ENCODE measurements at regions not wholly inside any gene's neighbourhood (a gene's known extent, or its start where the extent isn't known, plus 50 kb on each side); places are given as distances from the start of the nearest gene placed in this dataset.

GRCh38 chr12:97027482-97027881, 120.4 kb downstream of the NEDD1 start:
- TF ChIP-seq, protein P1, sequence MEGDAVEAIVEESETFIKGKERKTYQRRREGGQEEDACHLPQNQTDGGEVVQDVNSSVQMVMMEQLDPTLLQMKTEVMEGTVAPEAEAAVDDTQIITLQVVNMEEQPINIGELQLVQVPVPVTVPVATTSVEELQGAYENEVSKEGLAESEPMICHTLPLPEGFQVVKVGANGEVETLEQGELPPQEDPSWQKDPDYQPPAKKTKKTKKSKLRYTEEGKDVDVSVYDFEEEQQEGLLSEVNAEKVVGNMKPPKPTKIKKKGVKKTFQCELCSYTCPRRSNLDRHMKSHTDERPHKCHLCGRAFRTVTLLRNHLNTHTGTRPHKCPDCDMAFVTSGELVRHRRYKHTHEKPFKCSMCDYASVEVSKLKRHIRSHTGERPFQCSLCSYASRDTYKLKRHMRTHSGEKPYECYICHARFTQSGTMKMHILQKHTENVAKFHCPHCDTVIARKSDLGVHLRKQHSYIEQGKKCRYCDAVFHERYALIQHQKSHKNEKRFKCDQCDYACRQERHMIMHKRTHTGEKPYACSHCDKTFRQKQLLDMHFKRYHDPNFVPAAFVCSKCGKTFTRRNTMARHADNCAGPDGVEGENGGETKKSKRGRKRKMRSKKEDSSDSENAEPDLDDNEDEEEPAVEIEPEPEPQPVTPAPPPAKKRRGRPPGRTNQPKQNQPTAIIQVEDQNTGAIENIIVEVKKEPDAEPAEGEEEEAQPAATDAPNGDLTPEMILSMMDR (IDR thresholded peaks at IDR 0.05), result no peak
- TF ChIP-seq POLR2A (IDR thresholded peaks at IDR 0.05), result no peak

All from esophagus squamous epithelium (tissue), 4 donors.